HepG2 (cell line): ENCODE measurements at regions not wholly inside any gene's neighbourhood (a gene's known extent, or its start where the extent isn't known, plus 50 kb on each side); places are given as distances from the start of the nearest gene placed in this dataset.

ENCODE experiments used
- ATAC-seq: fragments of 200-7000 bp; cut with Tn5 transposase; 3 replicates; pipeline ENCODE4 v1.9.1; 2020; ENCODE audit warnings: mild to moderate bottlenecking, moderate library complexity
- BruUV-seq: library from RNA; stranded (reverse); fragments of 400-500 nt; replicated peaks from 2 replicates; lab custom pipeline; 2021; lab: Mats Ljungman, UMichigan
- CTCF ChIA-PET: fragments of 300-600 bp; formaldehyde crosslinking; extraction: SDS; loops from one replicate; lab custom pipeline; 2021; ENCODE audit warnings: low total read pairs, inconsistent platforms, low intra/inter-chr PET ratio; lab: Yijun Ruan, JAX
- POLR2A ChIA-PET: fragments of 350-600 bp; sonication (Branson Sonifier 250); formaldehyde crosslinking; loops from one replicate; lab custom pipeline; 2020; ENCODE audit warnings: antibody characterized with exemption, inconsistent platforms; lab: Yijun Ruan, JAX
- DNase-seq: peaks from one replicate; pipeline ENCODE4 v3.0.0-alpha.2; 2015; ENCODE audit warnings: low spot score
- FAIRE-seq: peaks from 3 replicates; lab custom pipeline; 2011; peaks lifted over from hg19 to GRCh38; lab: Jason Lieb, UNC
- H2AFZ ChIP-seq: one replicate; pipeline ENCODE4 v1.6.1; 2011; ENCODE audit warnings: low read length, inconsistent platforms
- H3K27ac ChIP-seq: fragments of 300-600 bp; 3 replicates; pipeline ENCODE4 v1.8.0; 2011; ENCODE audit warnings: mixed run types, mild to moderate bottlenecking, mixed read lengths, low read length, inconsistent platforms; ENCODE audit not compliant: insufficient read depth; ENCODE audit errors: extremely low read length
- H3K27me3 ChIP-seq, 2 experiments: fragments of 200-600 bp in 1 of 2; 2 replicates in 1 of 2; 3 replicates in 1 of 2; pipeline versions ENCODE4 v1.6.0 to v1.8.0; 2011; ENCODE audit warnings: low read length in 2 of 2, mild to moderate bottlenecking in 2 of 2, moderate library complexity in 2 of 2, inconsistent platforms in 1 of 2; ENCODE audit not compliant: insufficient read depth in 2 of 2, control insufficient read depth in 1 of 2
- H3K36me3 ChIP-seq, 2 experiments: fragments of 200-600 bp in 1 of 2; replicated peaks in 1 of 2; 2 replicates in 1 of 2; 3 replicates in 1 of 2; pipeline versions ENCODE4 v1.5.1 to v1.8.0; 2011; ENCODE audit warnings: low read length in 2 of 2, inconsistent platforms in 1 of 2; ENCODE audit not compliant: insufficient read depth in 2 of 2, control insufficient read depth in 1 of 2
- H3K4me1 ChIP-seq: 2 replicates; pipeline ENCODE4 v1.5.1; 2012; ENCODE audit warnings: low read length, inconsistent platforms; ENCODE audit not compliant: insufficient read depth
- H3K4me2 ChIP-seq: 2 replicates; pipeline ENCODE4 v1.6.0; 2011; ENCODE audit warnings: low read depth, low read length, inconsistent platforms
- H3K4me3 ChIP-seq, 3 experiments: fragments of 200-600 bp in 1 of 3; sonication (generic), shearing (Covaris generic) in 1 of 3; replicated peaks in 1 of 3; 2 replicates each; pipeline ENCODE4 v1.5.1; 2011 to 2016; ENCODE audit warnings: low read length in 3 of 3, inconsistent platforms in 2 of 3, low read depth in 2 of 3, mild to moderate bottlenecking in 2 of 3, control low read depth in 1 of 3, mixed read lengths in 1 of 3; ENCODE audit not compliant: insufficient read depth in 1 of 3
- H3K79me2 ChIP-seq: one replicate; pipeline ENCODE4 v1.6.1; 2011; ENCODE audit warnings: low read length, inconsistent platforms; ENCODE audit not compliant: insufficient read depth
- H3K9ac ChIP-seq: 2 replicates; pipeline ENCODE4 v1.6.0; 2011; ENCODE audit warnings: mild to moderate bottlenecking, low read depth, low read length, inconsistent platforms; ENCODE audit not compliant: insufficient read depth
- H3K9me3 ChIP-seq: 2 replicates; pipeline ENCODE4 v1.5.1; 2012; ENCODE audit warnings: mild to moderate bottlenecking, low read length
- H4K20me1 ChIP-seq: 2 replicates; pipeline ENCODE4 v1.6.0; 2011; ENCODE audit warnings: inconsistent platforms, mild to moderate bottlenecking, low read length, moderate library complexity; ENCODE audit not compliant: insufficient read depth
- CCAR2 ChIP-seq: fragments of 200-400 bp; formaldehyde crosslinking; optimal IDR thresholded peaks from 2 replicates; pipeline ENCODE3; 2018; ENCODE audit warnings: low read depth, mild to moderate bottlenecking, low read length, moderate library complexity
- EZH2 ChIP-seq: conservative IDR thresholded peaks from 2 replicates; pipeline ENCODE4 v1.6.1; 2012; ENCODE audit warnings: mild to moderate bottlenecking, low read depth, low read length, moderate library complexity
- FOXO1 ChIP-seq: sonication (generic); formaldehyde crosslinking; IDR thresholded peaks from 2 replicates; pipeline ENCODE4 v1.4.0; 2020; ENCODE audit warnings: missing genetic modification reagents
- HNF4A ChIP-seq: sonication (generic); formaldehyde crosslinking; IDR thresholded peaks from 2 replicates; pipeline ENCODE4 v1.4.0; 2020; ENCODE audit warnings: missing genetic modification reagents
- HOXD1 ChIP-seq: sonication (generic); formaldehyde crosslinking; IDR thresholded peaks from 2 replicates; pipeline ENCODE4 v1.5.0; 2020; ENCODE audit warnings: missing genetic modification reagents
- MTF2 ChIP-seq: sonication (generic); formaldehyde crosslinking; IDR thresholded peaks from 2 replicates; pipeline ENCODE4 v1.5.0; 2020; ENCODE audit warnings: missing genetic modification reagents, borderline replicate concordance
- NCOA2 ChIP-seq: sonication (generic); formaldehyde crosslinking; IDR thresholded peaks from 2 replicates; pipeline ENCODE4 v1.8.0; 2022; ENCODE audit warnings: inconsistent platforms
- TBX2 ChIP-seq: sonication (generic); formaldehyde crosslinking; IDR thresholded peaks from 2 replicates; pipeline ENCODE4 v1.5.0; 2020; ENCODE audit warnings: missing genetic modification reagents, mild to moderate bottlenecking, borderline replicate concordance
- ZNF160 ChIP-seq: sonication (generic); formaldehyde crosslinking; IDR thresholded peaks from 2 replicates; pipeline ENCODE4 v1.8.0; 2022; ENCODE audit warnings: mild to moderate bottlenecking, inconsistent platforms, missing genetic modification reagents
- ZNF546 ChIP-seq: sonication (generic); formaldehyde crosslinking; conservative IDR thresholded peaks from 2 replicates; pipeline ENCODE4 v1.8.1; 2023; ENCODE audit warnings: mild to moderate bottlenecking, missing genetic modification reagents
- ZNF605 ChIP-seq: sonication (generic); formaldehyde crosslinking; IDR thresholded peaks from 2 replicates; pipeline ENCODE4 v1.8.0; 2022; ENCODE audit warnings: mild to moderate bottlenecking, missing genetic modification reagents
- ZNF660 ChIP-seq: sonication (generic); formaldehyde crosslinking; IDR thresholded peaks from 2 replicates; pipeline ENCODE4 v1.5.1; 2020; ENCODE audit warnings: mild to moderate bottlenecking, low read depth, missing genetic modification reagents, borderline replicate concordance
- ZNF737 ChIP-seq: sonication (generic); formaldehyde crosslinking; IDR thresholded peaks from 2 replicates; pipeline ENCODE4 v1.5.0; 2020; ENCODE audit warnings: missing genetic modification reagents, mild to moderate bottlenecking, borderline replicate concordance
- ZNF772 ChIP-seq: sonication (generic); formaldehyde crosslinking; IDR thresholded peaks from 2 replicates; pipeline ENCODE4 v1.5.0; 2020; ENCODE audit warnings: mild to moderate bottlenecking, missing genetic modification reagents
- WGBS: methylation state at CpG from one replicate; pipeline ENCODE4 v1.1.6; 2017; ENCODE audit warnings: low lambda C conversion rate; 5-methylcytosine and 5-hydroxymethylcytosine counted together
- in situ Hi-C: cut with HindIII; loops from 2 replicates; pipeline ENCODE4 v1.10.0; 2017; ENCODE audit warnings: low pct_unique_long_range_greater_than_20kb; ENCODE audit not compliant: extremely low pct_ligation_motif_present
- intact Hi-C: fragments of 100-400 bp; cut with micrococcal nuclease; formaldehyde crosslinking; loops from one replicate; pipeline ENCODE4 v1.10.0; 2022; ENCODE audit not compliant: unreplicated experiment

DNA sequence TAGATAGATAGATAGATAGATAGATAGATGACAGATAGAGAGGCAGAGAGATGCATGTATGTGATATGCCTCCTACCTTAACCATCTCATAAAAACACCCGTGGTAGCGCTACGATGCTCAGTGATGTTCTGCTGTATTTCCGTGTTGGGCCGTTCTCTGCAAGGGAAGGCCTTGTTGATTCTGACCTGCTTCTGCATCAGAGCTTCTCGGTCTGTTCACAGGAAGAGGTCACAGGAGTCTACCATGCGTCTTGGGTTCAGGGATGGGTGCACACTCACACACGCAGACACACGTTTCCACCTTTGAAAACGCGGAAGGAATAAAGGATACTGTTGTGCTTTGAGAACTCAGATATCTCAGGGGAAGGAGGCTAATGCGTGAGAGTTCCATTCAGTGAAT is 316.9 kb downstream of the TEX29 start:
- Histone ChIP-seq H3K4me2 (no peak overlapping the region), H2AFZ (no peak overlapping the region), H3K36me3 (no peaks in the 10 kb centered on the region), H3K27ac (no peak overlapping the region), H3K9ac (no peak overlapping the region), H3K79me2 (no peaks in the 10 kb centered on the region), H4K20me1 (no peaks in the 10 kb centered on the region), H3K4me3 (no peak overlapping the region), H3K4me1 (no peaks in the 10 kb centered on the region), H3K27me3 (peaks cover 2 to 4% of the 10 kb centered on the region in 2 experiments; a peak in 3 of 5 replicates), H3K9me3 (no peaks in the 10 kb centered on the region)
- no TSS peak for BruUV-seq
- intact Hi-C loops (no loop called here), in situ Hi-C loops (no loop called here)
- ATAC-seq, result no peak
- POLR2A ChIA-PET, result no interaction called here
- no peak for DNase-seq
- 43% methylated on average over 12 of the region's 12 CpGs for WGBS
- FAIRE-seq, result no peak
- CTCF ChIA-PET, result no interaction called here
- TF ChIP-seq ZNF160, result no peak
- TF ChIP-seq MTF2 (CRISPR knock-in tag), result no peak
- no peak for TF ChIP-seq FOXO1 (CRISPR knock-in tag)
- no peak for TF ChIP-seq ZNF737 (CRISPR knock-in tag)
- no peak for TF ChIP-seq HNF4A (CRISPR knock-in tag)
- no peak for TF ChIP-seq HOXD1 (CRISPR knock-in tag)
- TF ChIP-seq CCAR2, result no peak
- TF ChIP-seq ZNF546, result no peak
- TF ChIP-seq ZNF605 (CRISPR knock-in tag), result no peak
- TF ChIP-seq NCOA2, result no peak
- TF ChIP-seq ZNF660, result no peak
- no peak for TF ChIP-seq EZH2
- TF ChIP-seq TBX2 (CRISPR knock-in tag), result no peak
- no peak for TF ChIP-seq ZNF772 (CRISPR knock-in tag)
